WTC11 (cell line): ENCODE measurements at regions not wholly inside any gene's neighbourhood (a gene's known extent, or its start where the extent isn't known, plus 50 kb on each side); places are given as distances from the start of the nearest gene placed in this dataset.

Experiments used
- ATAC-seq: fragments of 200-7000 bp; cut with Tn5 transposase; 2 replicates; pipeline ENCODE4 v1.10.0; 2021; ENCODE audit warnings: mild to moderate bottlenecking, moderate library complexity
- CTCF ChIA-PET: fragments of 300-600 bp; sonication (Branson Sonifier 250); formaldehyde crosslinking; loops from one replicate; lab custom pipeline; 2021; ENCODE audit warnings: antibody characterized with exemption; lab: Charles Lee
- POLR2A ChIA-PET: fragments of 350-600 bp; sonication (Branson Sonifier 250); formaldehyde crosslinking; loops from one replicate; lab custom pipeline; 2021; ENCODE audit warnings: antibody characterized with exemption; lab: Charles Lee
- DNase-seq: peaks from one replicate; pipeline ENCODE4 v3.0.0; 2021; ENCODE audit warnings: low spot score
- H3K27ac Mint-ChIP-seq: 2 replicates; pipeline ENCODE4 v1.8.0; 2021; ENCODE audit warnings: mixed read lengths
- H3K27me3 Mint-ChIP-seq: 2 replicates; pipeline ENCODE4 v1.8.0; 2021; ENCODE audit warnings: low read depth, mild to moderate bottlenecking, moderate library complexity, mixed read lengths
- H3K36me3 Mint-ChIP-seq: 2 replicates; pipeline ENCODE4 v1.8.0; 2021; ENCODE audit warnings: mixed read lengths
- H3K4me1 Mint-ChIP-seq: 2 replicates; pipeline ENCODE4 v1.8.0; 2022; ENCODE audit warnings: mixed read lengths
- H3K4me3 Mint-ChIP-seq: 2 replicates; pipeline ENCODE4 v1.8.0; 2021; ENCODE audit warnings: mild to moderate bottlenecking, moderate library complexity, mixed read lengths
- H3K9me3 Mint-ChIP-seq: 2 replicates; pipeline ENCODE4 v1.8.0; 2021; ENCODE audit warnings: mixed read lengths
- ATF1 ChIP-seq: sonication (generic); formaldehyde crosslinking; IDR thresholded peaks from 2 replicates; pipeline ENCODE4 v1.8.1; 2023; ENCODE audit warnings: mild to moderate bottlenecking, moderate library complexity, missing genetic modification reagents
- CREM ChIP-seq: sonication (generic); formaldehyde crosslinking; IDR thresholded peaks from 2 replicates; pipeline ENCODE4 v1.8.1; 2022; ENCODE audit warnings: mild to moderate bottlenecking, missing genetic modification reagents, moderate library complexity
- ELF4 ChIP-seq: sonication (generic); formaldehyde crosslinking; IDR thresholded peaks from 2 replicates; pipeline ENCODE4 v1.8.1; 2022; ENCODE audit warnings: low read depth, mild to moderate bottlenecking, moderate library complexity, missing genetic modification reagents
- FOXK1 ChIP-seq: sonication (generic); formaldehyde crosslinking; IDR thresholded peaks from 2 replicates; pipeline ENCODE4 v1.8.0; 2022; ENCODE audit warnings: mild to moderate bottlenecking, moderate library complexity, missing genetic modification reagents
- MYBL2 ChIP-seq: sonication (generic); formaldehyde crosslinking; IDR thresholded peaks from 2 replicates; pipeline ENCODE4 v1.8.1; 2023; ENCODE audit warnings: mild to moderate bottlenecking, moderate library complexity, missing genetic modification reagents
- NFATC4 ChIP-seq: fragments of 250-450 bp; sonication (Bioruptor Pico); IDR thresholded peaks from 2 replicates; pipeline ENCODE4 v1.9.0; 2021; ENCODE audit warnings: mild to moderate bottlenecking
- NR2C2 ChIP-seq: sonication (generic); formaldehyde crosslinking; IDR thresholded peaks from 2 replicates; pipeline ENCODE4 v1.8.0; 2022; ENCODE audit warnings: mild to moderate bottlenecking, missing genetic modification reagents
- RELA ChIP-seq: sonication (generic); formaldehyde crosslinking; IDR thresholded peaks from 2 replicates; pipeline ENCODE4 v1.8.1; 2022; ENCODE audit warnings: missing genetic modification reagents, mild to moderate bottlenecking, borderline replicate concordance
- ZNF263 ChIP-seq: sonication (generic); formaldehyde crosslinking; IDR thresholded peaks from 2 replicates; pipeline ENCODE4 v1.8.1; 2022; ENCODE audit warnings: low read depth, mild to moderate bottlenecking, moderate library complexity, missing genetic modification reagents
- TF ChIP-seq, protein P1 (sequence below): sonication (generic); formaldehyde crosslinking; IDR thresholded peaks from 2 replicates; pipeline ENCODE4 v1.8.1; 2022; ENCODE audit warnings: mild to moderate bottlenecking, moderate library complexity, missing genetic modification reagents
- TF ChIP-seq, protein P2 (sequence below): sonication (generic); formaldehyde crosslinking; IDR thresholded peaks from 2 replicates; pipeline ENCODE4 v1.8.1; 2022; ENCODE audit warnings: missing genetic modification reagents, borderline replicate concordance
- TF ChIP-seq, protein P3 (sequence below): sonication (generic); formaldehyde crosslinking; IDR thresholded peaks from 2 replicates; pipeline ENCODE4 v1.8.0; 2022; ENCODE audit warnings: mild to moderate bottlenecking, missing genetic modification reagents
- TF ChIP-seq, protein P4 (sequence below): sonication (generic); formaldehyde crosslinking; IDR thresholded peaks from 2 replicates; pipeline ENCODE4 v1.8.0; 2022; ENCODE audit warnings: mild to moderate bottlenecking, missing genetic modification reagents
- TF ChIP-seq, protein P5 (sequence below): sonication (generic); formaldehyde crosslinking; IDR thresholded peaks from 2 replicates; pipeline ENCODE4 v1.8.1; 2023; ENCODE audit warnings: mild to moderate bottlenecking, missing genetic modification reagents, moderate library complexity
- TF ChIP-seq, protein P6 (sequence below): fragments of 250-450 bp; sonication (Bioruptor Pico); IDR thresholded peaks from 2 replicates; pipeline ENCODE4 v1.9.0; 2021; ENCODE audit warnings: mild to moderate bottlenecking
- TF ChIP-seq, protein P7 (sequence below): fragments of 250-450 bp; sonication (Bioruptor Pico); IDR thresholded peaks from 2 replicates; pipeline ENCODE4 v1.9.0; 2021; ENCODE audit warnings: mild to moderate bottlenecking, borderline replicate concordance

DNA sequence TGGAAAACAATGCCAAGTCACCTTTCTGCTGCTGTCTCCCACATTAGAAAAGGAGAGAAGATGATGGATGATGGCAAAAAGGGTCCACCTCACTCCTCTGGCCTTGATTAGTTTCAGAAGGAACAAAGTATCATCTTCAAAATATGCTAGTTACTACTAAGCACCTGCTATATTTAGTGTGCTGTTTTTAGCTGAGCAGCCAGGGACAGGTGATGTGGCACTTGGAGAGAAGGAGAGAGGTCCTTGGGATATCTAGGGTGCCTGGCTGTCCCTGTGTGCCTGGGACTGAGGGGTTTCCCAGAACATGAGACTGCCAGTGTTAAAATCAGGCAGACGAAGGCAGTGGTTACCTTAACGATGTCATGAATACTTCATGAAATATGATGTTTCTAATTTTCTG lies 235.5 kb upstream of the NT5C1B start:
- TF ChIP-seq ATF1 (no peak), NR2C2 (no peak), RELA (CRISPR knock-in tag) (no peak), NFATC4 (no peak), FOXK1 (CRISPR knock-in tag) (no peak)
- TF ChIP-seq, protein P1, sequence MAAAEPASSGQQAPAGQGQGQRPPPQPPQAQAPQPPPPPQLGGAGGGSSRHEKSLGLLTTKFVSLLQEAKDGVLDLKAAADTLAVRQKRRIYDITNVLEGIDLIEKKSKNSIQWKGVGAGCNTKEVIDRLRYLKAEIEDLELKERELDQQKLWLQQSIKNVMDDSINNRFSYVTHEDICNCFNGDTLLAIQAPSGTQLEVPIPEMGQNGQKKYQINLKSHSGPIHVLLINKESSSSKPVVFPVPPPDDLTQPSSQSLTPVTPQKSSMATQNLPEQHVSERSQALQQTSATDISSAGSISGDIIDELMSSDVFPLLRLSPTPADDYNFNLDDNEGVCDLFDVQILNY (CRISPR knock-in tag) = no peak
- TF ChIP-seq, protein P2, sequence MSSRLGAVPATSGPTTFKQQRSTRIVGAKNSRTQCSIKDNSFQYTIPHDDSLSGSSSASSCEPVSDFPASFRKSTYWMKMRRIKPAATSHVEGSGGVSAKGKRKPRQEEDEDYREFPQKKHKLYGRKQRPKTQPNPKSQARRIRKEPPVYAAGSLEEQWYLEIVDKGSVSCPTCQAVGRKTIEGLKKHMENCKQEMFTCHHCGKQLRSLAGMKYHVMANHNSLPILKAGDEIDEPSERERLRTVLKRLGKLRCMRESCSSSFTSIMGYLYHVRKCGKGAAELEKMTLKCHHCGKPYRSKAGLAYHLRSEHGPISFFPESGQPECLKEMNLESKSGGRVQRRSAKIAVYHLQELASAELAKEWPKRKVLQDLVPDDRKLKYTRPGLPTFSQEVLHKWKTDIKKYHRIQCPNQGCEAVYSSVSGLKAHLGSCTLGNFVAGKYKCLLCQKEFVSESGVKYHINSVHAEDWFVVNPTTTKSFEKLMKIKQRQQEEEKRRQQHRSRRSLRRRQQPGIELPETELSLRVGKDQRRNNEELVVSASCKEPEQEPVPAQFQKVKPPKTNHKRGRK = no peak
- TF ChIP-seq, protein P3, sequence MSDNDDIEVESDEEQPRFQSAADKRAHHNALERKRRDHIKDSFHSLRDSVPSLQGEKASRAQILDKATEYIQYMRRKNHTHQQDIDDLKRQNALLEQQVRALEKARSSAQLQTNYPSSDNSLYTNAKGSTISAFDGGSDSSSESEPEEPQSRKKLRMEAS (CRISPR knock-in tag) = no peak
- no peak for DNase-seq
- H3K4me3 Mint-ChIP-seq = no peak overlapping the region
- POLR2A ChIA-PET = no interaction called here
- 0 out of 2 replicates have a peak, but pooled peaks cover 3% of the 10 kb centered on the region for H3K4me1 Mint-ChIP-seq
- no peaks in the 10 kb centered on the region for H3K27me3 Mint-ChIP-seq
- H3K9me3 Mint-ChIP-seq = no peaks in the 10 kb centered on the region
- CTCF ChIA-PET = interaction anchor here (0.7 to 1.7 kb wide), 3 partner anchors 11 to 305 kb away, joined by 3 to 21 read pairs (median 4); no protein-coding TSS in a partner anchor
- no peak for ATAC-seq
- no peak overlapping the region for H3K27ac Mint-ChIP-seq
- H3K36me3 Mint-ChIP-seq = no peaks in the 10 kb centered on the region

DNA sequence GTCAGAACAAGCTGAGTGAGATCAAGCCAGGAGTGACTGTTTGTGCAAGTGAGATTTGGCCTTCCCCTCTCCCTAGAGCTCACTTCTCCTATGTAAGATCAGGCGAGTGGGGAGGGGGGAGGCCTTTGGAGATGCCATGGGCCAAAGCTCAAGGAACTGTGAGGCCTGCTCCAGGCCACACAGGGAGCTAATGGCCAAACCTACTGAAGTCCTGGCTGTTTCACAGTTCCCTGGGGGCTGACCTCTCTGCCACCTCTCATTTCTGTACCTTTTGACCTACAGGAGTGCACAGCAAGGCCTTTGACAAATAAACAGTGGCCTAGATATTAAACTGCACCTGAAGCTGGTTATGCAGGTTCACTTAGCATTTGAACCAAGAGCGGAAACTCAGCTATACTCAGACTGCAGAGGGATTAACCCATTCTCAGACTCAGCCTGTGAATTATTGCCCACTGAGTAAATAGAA lies 235.0 kb upstream of the NT5C1B start:
- Mint-ChIP-seq H3K4me3 (no peak overlapping the region), H3K4me1 (0 out of 2 replicates have a peak, but pooled peaks cover 3% of the 10 kb centered on the region), H3K36me3 (no peaks in the 10 kb centered on the region), H3K9me3 (no peaks in the 10 kb centered on the region)
- no peak for DNase-seq
- CTCF ChIA-PET = interaction anchor here (0.6 to 1.7 kb wide), 10 partner anchors 9 to 534 kb away, joined by 3 to 21 read pairs (median 4); partner anchors contain the start of gene OSR1
- POLR2A ChIA-PET = interaction anchor here (0.5 kb wide), 1 partner anchor 9 kb away, joined by 3 read pairs; no protein-coding TSS in a partner anchor
- no peak for TF ChIP-seq RELA (CRISPR knock-in tag)
- TF ChIP-seq, protein P4, sequence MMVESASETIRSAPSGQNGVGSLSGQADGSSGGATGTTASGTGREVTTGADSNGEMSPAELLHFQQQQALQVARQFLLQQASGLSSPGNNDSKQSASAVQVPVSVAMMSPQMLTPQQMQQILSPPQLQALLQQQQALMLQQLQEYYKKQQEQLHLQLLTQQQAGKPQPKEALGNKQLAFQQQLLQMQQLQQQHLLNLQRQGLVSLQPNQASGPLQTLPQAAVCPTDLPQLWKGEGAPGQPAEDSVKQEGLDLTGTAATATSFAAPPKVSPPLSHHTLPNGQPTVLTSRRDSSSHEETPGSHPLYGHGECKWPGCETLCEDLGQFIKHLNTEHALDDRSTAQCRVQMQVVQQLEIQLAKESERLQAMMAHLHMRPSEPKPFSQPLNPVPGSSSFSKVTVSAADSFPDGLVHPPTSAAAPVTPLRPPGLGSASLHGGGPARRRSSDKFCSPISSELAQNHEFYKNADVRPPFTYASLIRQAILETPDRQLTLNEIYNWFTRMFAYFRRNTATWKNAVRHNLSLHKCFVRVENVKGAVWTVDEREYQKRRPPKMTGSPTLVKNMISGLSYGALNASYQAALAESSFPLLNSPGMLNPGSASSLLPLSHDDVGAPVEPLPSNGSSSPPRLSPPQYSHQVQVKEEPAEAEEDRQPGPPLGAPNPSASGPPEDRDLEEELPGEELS (CRISPR knock-in tag) = no peak
- TF ChIP-seq, all 79 proteins: peak for 0
- no peak overlapping the region for H3K27ac Mint-ChIP-seq
- peak; percentile 76 for ATAC-seq
- no peaks in the 10 kb centered on the region for H3K27me3 Mint-ChIP-seq

DNA sequence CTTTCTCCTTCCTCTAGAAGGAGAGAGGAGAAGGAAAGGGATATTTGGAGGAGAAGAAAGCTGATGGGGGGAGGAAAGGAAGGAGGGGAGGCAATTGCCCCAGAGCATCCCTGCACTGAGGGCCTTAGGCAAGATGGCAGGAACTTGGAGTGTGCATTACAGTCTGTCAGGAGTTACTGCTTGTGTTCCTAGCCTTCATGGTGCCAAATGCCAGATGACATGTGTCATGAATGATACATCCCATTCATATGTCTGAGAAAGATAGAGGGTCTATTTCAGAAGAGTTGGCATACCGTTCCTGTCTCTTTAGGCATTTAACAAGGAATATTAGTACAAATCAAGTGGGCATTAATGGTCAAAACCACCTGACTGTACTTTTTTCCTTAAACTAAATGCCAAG lies 232.1 kb upstream of the NT5C1B start:
- H3K9me3 Mint-ChIP-seq = no peaks in the 10 kb centered on the region
- H3K4me3 Mint-ChIP-seq = no peak overlapping the region
- 0 out of 2 replicates have a peak, but pooled peaks cover 3% of the 10 kb centered on the region for H3K4me1 Mint-ChIP-seq
- no peak overlapping the region for H3K27ac Mint-ChIP-seq
- ATAC-seq (no peak), DNase-seq (no peak)
- TF ChIP-seq, protein P5, sequence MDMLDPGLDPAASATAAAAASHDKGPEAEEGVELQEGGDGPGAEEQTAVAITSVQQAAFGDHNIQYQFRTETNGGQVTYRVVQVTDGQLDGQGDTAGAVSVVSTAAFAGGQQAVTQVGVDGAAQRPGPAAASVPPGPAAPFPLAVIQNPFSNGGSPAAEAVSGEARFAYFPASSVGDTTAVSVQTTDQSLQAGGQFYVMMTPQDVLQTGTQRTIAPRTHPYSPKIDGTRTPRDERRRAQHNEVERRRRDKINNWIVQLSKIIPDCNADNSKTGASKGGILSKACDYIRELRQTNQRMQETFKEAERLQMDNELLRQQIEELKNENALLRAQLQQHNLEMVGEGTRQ (CRISPR knock-in tag) = no peak
- TF ChIP-seq ELF4 (CRISPR knock-in tag) = no peak
- no peak for TF ChIP-seq MYBL2 (CRISPR knock-in tag)
- H3K27me3 Mint-ChIP-seq = no peaks in the 10 kb centered on the region
- no peaks in the 10 kb centered on the region for H3K36me3 Mint-ChIP-seq
- ChIA-PET CTCF (no interaction called here), POLR2A (no interaction called here)

DNA sequence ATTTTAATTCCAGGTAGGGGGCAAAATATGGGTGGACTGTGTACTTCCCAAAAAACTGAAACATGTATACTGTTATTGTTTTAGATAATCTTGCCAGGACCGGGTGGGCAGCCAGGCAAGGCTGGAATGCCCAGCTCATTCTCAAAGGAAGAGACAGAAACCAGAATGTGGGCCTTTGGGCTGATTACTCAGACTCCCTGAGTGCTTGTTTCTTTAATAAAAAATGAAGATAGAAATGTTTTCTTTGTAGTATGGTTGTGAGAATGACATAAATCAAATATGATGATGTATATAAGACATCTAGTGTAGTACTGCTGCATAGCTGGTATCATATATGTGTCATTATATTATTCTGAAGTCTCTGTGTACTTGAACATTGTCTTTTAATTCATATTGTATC lies 231.6 kb upstream of the NT5C1B start:
- Mint-ChIP-seq H3K36me3 (no peaks in the 10 kb centered on the region), H3K9me3 (no peaks in the 10 kb centered on the region), H3K4me1 (0 out of 2 replicates have a peak, but pooled peaks cover 3% of the 10 kb centered on the region), H3K4me3 (no peak overlapping the region), H3K27ac (no peak overlapping the region), H3K27me3 (no peaks in the 10 kb centered on the region)
- DNase-seq (no peak), ATAC-seq (no peak)
- POLR2A ChIA-PET = no interaction called here
- CTCF ChIA-PET = no interaction called here
- TF ChIP-seq, protein P6, sequence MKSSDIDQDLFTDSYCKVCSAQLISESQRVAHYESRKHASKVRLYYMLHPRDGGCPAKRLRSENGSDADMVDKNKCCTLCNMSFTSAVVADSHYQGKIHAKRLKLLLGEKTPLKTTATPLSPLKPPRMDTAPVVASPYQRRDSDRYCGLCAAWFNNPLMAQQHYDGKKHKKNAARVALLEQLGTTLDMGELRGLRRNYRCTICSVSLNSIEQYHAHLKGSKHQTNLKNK (CRISPR knock-in tag) = no peak
- TF ChIP-seq, protein P1 (CRISPR knock-in tag) = no peak
- TF ChIP-seq, protein P7, sequence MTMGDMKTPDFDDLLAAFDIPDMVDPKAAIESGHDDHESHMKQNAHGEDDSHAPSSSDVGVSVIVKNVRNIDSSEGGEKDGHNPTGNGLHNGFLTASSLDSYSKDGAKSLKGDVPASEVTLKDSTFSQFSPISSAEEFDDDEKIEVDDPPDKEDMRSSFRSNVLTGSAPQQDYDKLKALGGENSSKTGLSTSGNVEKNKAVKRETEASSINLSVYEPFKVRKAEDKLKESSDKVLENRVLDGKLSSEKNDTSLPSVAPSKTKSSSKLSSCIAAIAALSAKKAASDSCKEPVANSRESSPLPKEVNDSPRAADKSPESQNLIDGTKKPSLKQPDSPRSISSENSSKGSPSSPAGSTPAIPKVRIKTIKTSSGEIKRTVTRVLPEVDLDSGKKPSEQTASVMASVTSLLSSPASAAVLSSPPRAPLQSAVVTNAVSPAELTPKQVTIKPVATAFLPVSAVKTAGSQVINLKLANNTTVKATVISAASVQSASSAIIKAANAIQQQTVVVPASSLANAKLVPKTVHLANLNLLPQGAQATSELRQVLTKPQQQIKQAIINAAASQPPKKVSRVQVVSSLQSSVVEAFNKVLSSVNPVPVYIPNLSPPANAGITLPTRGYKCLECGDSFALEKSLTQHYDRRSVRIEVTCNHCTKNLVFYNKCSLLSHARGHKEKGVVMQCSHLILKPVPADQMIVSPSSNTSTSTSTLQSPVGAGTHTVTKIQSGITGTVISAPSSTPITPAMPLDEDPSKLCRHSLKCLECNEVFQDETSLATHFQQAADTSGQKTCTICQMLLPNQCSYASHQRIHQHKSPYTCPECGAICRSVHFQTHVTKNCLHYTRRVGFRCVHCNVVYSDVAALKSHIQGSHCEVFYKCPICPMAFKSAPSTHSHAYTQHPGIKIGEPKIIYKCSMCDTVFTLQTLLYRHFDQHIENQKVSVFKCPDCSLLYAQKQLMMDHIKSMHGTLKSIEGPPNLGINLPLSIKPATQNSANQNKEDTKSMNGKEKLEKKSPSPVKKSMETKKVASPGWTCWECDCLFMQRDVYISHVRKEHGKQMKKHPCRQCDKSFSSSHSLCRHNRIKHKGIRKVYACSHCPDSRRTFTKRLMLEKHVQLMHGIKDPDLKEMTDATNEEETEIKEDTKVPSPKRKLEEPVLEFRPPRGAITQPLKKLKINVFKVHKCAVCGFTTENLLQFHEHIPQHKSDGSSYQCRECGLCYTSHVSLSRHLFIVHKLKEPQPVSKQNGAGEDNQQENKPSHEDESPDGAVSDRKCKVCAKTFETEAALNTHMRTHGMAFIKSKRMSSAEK (CRISPR knock-in tag) = no peak
- TF ChIP-seq ZNF263 (no peak), CREM (CRISPR knock-in tag) (no peak)
